Iris pigment epithelial cell (primary cell): ENCODE measurements at regions not wholly inside any gene's neighbourhood (a gene's known extent, or its start where the extent isn't known, plus 50 kb on each side); places are given as distances from the start of the nearest gene placed in this dataset.

Source experiments
- DNase-seq: peaks from one replicate; pipeline ENCODE4 v3.0.0-alpha.2; 2011; ENCODE audit warnings: low read depth

GRCh38 chr7:12518920-12519681 is 51.4 kb upstream of the SCIN start:
- DNase-seq, result peak; percentile 22

- no peak for DNase-seq
Measured at GRCh38 chr7:12519682-12520009, 50.9 kb upstream of the SCIN start.
